ENCODE measurements at regions not wholly inside any gene's neighbourhood (a gene's known extent, or its start where the extent isn't known, plus 50 kb on each side); places are given as distances from the start of the nearest gene placed in this dataset.

GRCh38 chr13:26483546-26483945, 73.9 kb upstream of the WASF3 start:
- DNase-seq (ENCODE audit: low read depth, low spot score) = no peak
- TF ChIP-seq MYC (IDR thresholded peaks at IDR 0.05; ENCODE audit: low read depth, low read length) (no peak), GATA2 (IDR thresholded peaks at IDR 0.05; ENCODE audit: insufficient read depth, insufficient read length, low read depth, low read length) (no peak), EZH2 (IDR thresholded peaks at IDR 0.05; ENCODE audit: borderline replicate concordance, low read depth, low read length, severe bottlenecking) (no peak), POLR2AphosphoS5 (IDR thresholded peaks at IDR 0.05; ENCODE audit: insufficient read depth, low read depth, low read length) (no peak), CTCF (IDR thresholded peaks at IDR 0.05; ENCODE audit: extremely low read depth in 1 of 2, insufficient read depth in 1 of 2, low read depth in 1 of 2, low read length in 2 of 2) (no peak)
- CTCF ChIA-PET = interaction anchor here (1.0 to 9.4 kb wide), 7 partner anchors 9 to 299 kb away, joined by 3 to 257 read pairs (median 12); no protein-coding TSS in a partner anchor
- dilution Hi-C loops (cut with MboI; ENCODE audit: extremely low pct_ligation_motif_present, low sequenced_read_pairs) (loop anchor here (25.0 kb wide), 1 partner anchor 204 kb away; no protein-coding TSS in a partner anchor), intact Hi-C loops (cut with micrococcal nuclease) (loop anchor here (5.0 kb wide), 2 partner anchors 44 to 389 kb away; no protein-coding TSS in a partner anchor)
- H3K4me1 ChIP-seq (ENCODE audit: control insufficient read depth, extremely low read depth, insufficient read depth, low read length) = peaks cover 2% of the 10 kb centered on the region
- POLR2A ChIA-PET = no interaction called here
- no peaks in the 10 kb centered on the region for H3K27me3 ChIP-seq (ENCODE audit: control insufficient read depth in 2 of 2, insufficient read depth in 2 of 2, low read length in 2 of 2)
- no peak overlapping the region for H3K9ac ChIP-seq (replicated peaks; ENCODE audit: extremely low read depth, insufficient read depth, low read length)
- no peaks in the 10 kb centered on the region for H4K20me1 ChIP-seq (replicated peaks; ENCODE audit: control insufficient read depth, extremely low read depth, insufficient read depth, low read length)
- H3K9me1 ChIP-seq (replicated peaks; ENCODE audit: control insufficient read depth, extremely low read depth, insufficient read depth, low read length) = no peaks in the 10 kb centered on the region
- no peak for FAIRE-seq
- H3K36me3 ChIP-seq (ENCODE audit: control insufficient read depth in 2 of 2, extremely low read depth in 1 of 2, insufficient read depth in 2 of 2, low read length in 2 of 2) = no peaks in the 10 kb centered on the region
- no TSS peak for BruUV-seq (replicated peaks)
- no peak overlapping the region for H3K4me3 ChIP-seq (replicated peaks in 1 of 3; ENCODE audit: insufficient read depth in 1 of 3, low read depth in 1 of 3, low read length in 3 of 3)
- no peaks in the 10 kb centered on the region for H3K79me2 ChIP-seq (ENCODE audit: control insufficient read depth, insufficient read depth, low read length)
- H3K9me3 ChIP-seq (replicated peaks; ENCODE audit: control insufficient read depth, insufficient read depth, low read length) = no peaks in the 10 kb centered on the region
- H3K4me2 ChIP-seq (ENCODE audit: insufficient read depth, low read length) = no peak overlapping the region
- no peak overlapping the region for H3K27ac ChIP-seq (ENCODE audit: insufficient read depth, low read depth, low read length)
- H2AFZ ChIP-seq (ENCODE audit: low read depth, low read length) = no peak overlapping the region

GRCh38 chr13:26484196-26484595, 73.3 kb upstream of the WASF3 start:
- dilution Hi-C loops (cut with MboI; ENCODE audit: extremely low pct_ligation_motif_present, low sequenced_read_pairs) (loop anchor here (25.0 kb wide), 1 partner anchor 203 kb away; no protein-coding TSS in a partner anchor), intact Hi-C loops (cut with micrococcal nuclease) (loop anchor here (5.0 kb wide), 2 partner anchors 43 to 388 kb away; no protein-coding TSS in a partner anchor)
- CTCF ChIA-PET = interaction anchor here (1.6 to 9.4 kb wide), 4 partner anchors 13 to 299 kb away, joined by 12 to 257 read pairs (median 34); no protein-coding TSS in a partner anchor
- POLR2A ChIA-PET = no interaction called here
- no peak for FAIRE-seq
- no peaks in the 10 kb centered on the region for H3K36me3 ChIP-seq (ENCODE audit: control insufficient read depth in 2 of 2, extremely low read depth in 1 of 2, insufficient read depth in 2 of 2, low read length in 2 of 2)
- H3K4me1 ChIP-seq (ENCODE audit: control insufficient read depth, extremely low read depth, insufficient read depth, low read length) = peaks cover 2% of the 10 kb centered on the region
- DNase-seq (ENCODE audit: low read depth, low spot score) = no peak
- H3K27me3 ChIP-seq (ENCODE audit: control insufficient read depth in 2 of 2, insufficient read depth in 2 of 2, low read length in 2 of 2) = no peaks in the 10 kb centered on the region
- H3K9ac ChIP-seq (replicated peaks; ENCODE audit: extremely low read depth, insufficient read depth, low read length) = no peak overlapping the region
- no peak overlapping the region for H3K4me3 ChIP-seq (replicated peaks in 1 of 3; ENCODE audit: insufficient read depth in 1 of 3, low read depth in 1 of 3, low read length in 3 of 3)
- no peak for TF ChIP-seq FOS (IDR thresholded peaks at IDR 0.05; ENCODE audit: borderline replicate concordance, insufficient read depth, low read length)
- TF ChIP-seq POLR2A (IDR thresholded peaks at IDR 0.05; ENCODE audit: low read depth, low read length) = no peak
- no peak for TF ChIP-seq EZH2 (IDR thresholded peaks at IDR 0.05; ENCODE audit: borderline replicate concordance, low read depth, low read length, severe bottlenecking)
- no peak for TF ChIP-seq CTCF (IDR thresholded peaks at IDR 0.05; ENCODE audit: extremely low read depth in 1 of 2, insufficient read depth in 1 of 2, low read depth in 1 of 2, low read length in 2 of 2)
- no peak for TF ChIP-seq JUN (IDR thresholded peaks at IDR 0.05; ENCODE audit: borderline replicate concordance, insufficient read depth, insufficient read length, low read depth)
- no peak for TF ChIP-seq GATA2 (IDR thresholded peaks at IDR 0.05; ENCODE audit: insufficient read depth, insufficient read length, low read depth, low read length)
- TF ChIP-seq MAX (IDR thresholded peaks at IDR 0.05; ENCODE audit: insufficient read depth, insufficient read length) = no peak
- TF ChIP-seq POLR2AphosphoS5 (IDR thresholded peaks at IDR 0.05; ENCODE audit: insufficient read depth, low read depth, low read length) = no peak
- H3K9me1 ChIP-seq (replicated peaks; ENCODE audit: control insufficient read depth, extremely low read depth, insufficient read depth, low read length) = no peaks in the 10 kb centered on the region
- H3K79me2 ChIP-seq (ENCODE audit: control insufficient read depth, insufficient read depth, low read length) = no peaks in the 10 kb centered on the region
- no peak overlapping the region for H3K4me2 ChIP-seq (ENCODE audit: insufficient read depth, low read length)
- no peaks in the 10 kb centered on the region for H3K9me3 ChIP-seq (replicated peaks; ENCODE audit: control insufficient read depth, insufficient read depth, low read length)
- H4K20me1 ChIP-seq (replicated peaks; ENCODE audit: control insufficient read depth, extremely low read depth, insufficient read depth, low read length) = no peaks in the 10 kb centered on the region
- BruUV-seq (replicated peaks) = no TSS peak
- no peak overlapping the region for H2AFZ ChIP-seq (ENCODE audit: low read depth, low read length)
- no peak overlapping the region for H3K27ac ChIP-seq (ENCODE audit: insufficient read depth, low read depth, low read length)

Measured in endothelial cell of umbilical vein (primary cell).